H9 (cell line): ENCODE measurements at regions not wholly inside any gene's neighbourhood (a gene's known extent, or its start where the extent isn't known, plus 50 kb on each side); places are given as distances from the start of the nearest gene placed in this dataset.

Source experiments
- DNase-seq: peaks from one replicate; pipeline ENCODE4 v3.0.0-alpha.2; 2017
- H2AFZ ChIP-seq: one replicate; pipeline ENCODE4 v1.6.1; 2013; ENCODE audit warnings: mild to moderate bottlenecking, low read length, control low read depth, moderate library complexity
- H2AK5ac ChIP-seq: 2 replicates; pipeline ENCODE4 v1.6.1; 2013; ENCODE audit warnings: low read length, control low read depth, mixed read lengths; ENCODE audit not compliant: insufficient read length
- H2BK120ac ChIP-seq: one replicate; pipeline ENCODE4 v1.6.1; 2013; ENCODE audit warnings: low read depth, mild to moderate bottlenecking, low read length, control low read depth, inconsistent platforms; ENCODE audit not compliant: poor library complexity, severe bottlenecking
- H2BK12ac ChIP-seq: 2 replicates; pipeline ENCODE4 v1.6.1; 2013; ENCODE audit warnings: low read length, control low read depth, mixed read lengths, low read depth; ENCODE audit not compliant: insufficient read length
- H2BK15ac ChIP-seq: 2 replicates; pipeline ENCODE4 v1.6.1; 2013; ENCODE audit warnings: low read depth, low read length, control low read depth
- H2BK20ac ChIP-seq: one replicate; pipeline ENCODE4 v1.6.1; 2013; ENCODE audit warnings: low read depth, mild to moderate bottlenecking, low read length, control low read depth, inconsistent platforms; ENCODE audit not compliant: poor library complexity, severe bottlenecking
- H2BK5ac ChIP-seq: 2 replicates; pipeline ENCODE4 v1.6.1; 2013; ENCODE audit warnings: low read length, control low read depth, mixed read lengths; ENCODE audit not compliant: insufficient read length
- H3K14ac ChIP-seq: 2 replicates; pipeline ENCODE4 v1.6.1; 2013; ENCODE audit warnings: low read length, control low read depth; ENCODE audit not compliant: insufficient read depth
- H3K18ac ChIP-seq: 2 replicates; pipeline ENCODE4 v1.6.1; 2013; ENCODE audit warnings: low read depth, mild to moderate bottlenecking, mixed read lengths, low read length, control low read depth; ENCODE audit not compliant: insufficient read length
- H3K23ac ChIP-seq: 2 replicates; pipeline ENCODE4 v1.6.1; 2013; ENCODE audit warnings: low read length, control low read depth, mixed read lengths, low read depth; ENCODE audit not compliant: insufficient read length
- H3K23me2 ChIP-seq: 2 replicates; pipeline ENCODE4 v1.6.1; 2013; ENCODE audit warnings: low read depth, mild to moderate bottlenecking, mixed read lengths, low read length, control low read depth; ENCODE audit not compliant: insufficient read length, poor library complexity, severe bottlenecking
- H3K27ac ChIP-seq: 2 replicates; pipeline ENCODE4 v1.5.1; 2013; ENCODE audit warnings: low read length, control low read depth, mixed read lengths, low read depth; ENCODE audit not compliant: insufficient read length
- H3K27me3 ChIP-seq: 2 replicates; pipeline ENCODE4 v1.6.1; 2013; ENCODE audit warnings: low read length, control low read depth, inconsistent platforms; ENCODE audit not compliant: insufficient read depth
- H3K4ac ChIP-seq: 2 replicates; pipeline ENCODE4 v1.6.1; 2013; ENCODE audit warnings: low read depth, mild to moderate bottlenecking, control low read depth, inconsistent platforms, low read length, moderate library complexity
- H3K4me1 ChIP-seq: 2 replicates; pipeline ENCODE4 v1.6.1; 2013; ENCODE audit warnings: low read length, control low read depth, inconsistent platforms; ENCODE audit not compliant: insufficient read depth
- H3K4me2 ChIP-seq: 2 replicates; pipeline ENCODE4 v1.6.1; 2013; ENCODE audit warnings: low read length, control low read depth, mixed read lengths; ENCODE audit not compliant: insufficient read length, insufficient read depth
- H3K56ac ChIP-seq: 2 replicates; pipeline ENCODE4 v1.6.1; 2013; ENCODE audit warnings: low read depth, mild to moderate bottlenecking, mixed read lengths, low read length, control low read depth; ENCODE audit not compliant: insufficient read length
- H3K79me1 ChIP-seq: 2 replicates; pipeline ENCODE4 v1.6.1; 2013; ENCODE audit warnings: low read depth, mild to moderate bottlenecking, moderate library complexity, low read length, control low read depth, inconsistent platforms; ENCODE audit not compliant: insufficient read depth, poor library complexity, severe bottlenecking
- H3K79me2 ChIP-seq: 2 replicates; pipeline ENCODE4 v1.6.1; 2013; ENCODE audit warnings: low read length, control low read depth, inconsistent platforms; ENCODE audit not compliant: insufficient read depth
- H3K9ac ChIP-seq: 2 replicates; pipeline ENCODE4 v1.6.1; 2013; ENCODE audit warnings: low read length, control low read depth, mixed read lengths; ENCODE audit not compliant: insufficient read length; ENCODE audit errors: extremely low read depth
- H3K9me3 ChIP-seq: one replicate; pipeline ENCODE4 v1.6.1; 2013; ENCODE audit warnings: low read depth, low read length, inconsistent platforms; ENCODE audit not compliant: control insufficient read depth
- H3T11ph ChIP-seq: one replicate; pipeline ENCODE4 v1.6.1; 2013; ENCODE audit warnings: mild to moderate bottlenecking, low read length, control low read depth, inconsistent platforms
- H4K20me1 ChIP-seq: one replicate; pipeline ENCODE4 v1.6.1; 2013; ENCODE audit not compliant: control insufficient read depth, insufficient read length, insufficient read depth
- H4K5ac ChIP-seq: 2 replicates; pipeline ENCODE4 v1.6.1; 2013; ENCODE audit warnings: low read depth, mild to moderate bottlenecking, mixed read lengths, low read length, control low read depth; ENCODE audit not compliant: insufficient read length
- H4K8ac ChIP-seq: replicated peaks from 2 replicates; pipeline ENCODE4 v1.6.1; 2013; ENCODE audit warnings: low read length, control low read depth, mixed read lengths, low read depth; ENCODE audit not compliant: insufficient read length
- H4K91ac ChIP-seq: 2 replicates; pipeline ENCODE4 v1.6.1; 2013; ENCODE audit warnings: low read depth, mild to moderate bottlenecking, moderate library complexity, mixed read lengths, low read length, control low read depth; ENCODE audit not compliant: insufficient read length
- H3K27ac Mint-ChIP-seq, 3 experiments: 2 replicates in 2 of 3; 3 replicates in 1 of 3; pipeline ENCODE4 v1.8.0; 2020 to 2021; ENCODE audit warnings: mixed read lengths in 3 of 3, mild to moderate bottlenecking in 1 of 3, moderate library complexity in 1 of 3
- H3K27me3 Mint-ChIP-seq: 2 replicates; pipeline ENCODE4 v1.8.0; 2021; ENCODE audit warnings: low read depth, mild to moderate bottlenecking, moderate library complexity, mixed read lengths
- H3K36me3 Mint-ChIP-seq, 3 experiments: 2 replicates in 2 of 3; 3 replicates in 1 of 3; pipeline ENCODE4 v1.8.0; 2020 to 2021; ENCODE audit warnings: low read depth in 3 of 3, mixed read lengths in 3 of 3; ENCODE audit not compliant: insufficient read depth in 1 of 3
- H3K4me1 Mint-ChIP-seq, 2 experiments: 2 replicates each; pipeline ENCODE4 v1.8.0; 2020; ENCODE audit warnings: mixed read lengths in 2 of 2
- H3K4me3 Mint-ChIP-seq, 2 experiments: 2 replicates in 1 of 2; 3 replicates in 1 of 2; pipeline ENCODE4 v1.8.0; 2020 to 2021; ENCODE audit warnings: mild to moderate bottlenecking in 2 of 2, mixed read lengths in 2 of 2, moderate library complexity in 1 of 2
- H3K9me3 Mint-ChIP-seq, 2 experiments: 2 replicates in 1 of 2; 3 replicates in 1 of 2; pipeline ENCODE4 v1.8.0; 2020; ENCODE audit warnings: mild to moderate bottlenecking in 2 of 2, mixed read lengths in 2 of 2, moderate library complexity in 1 of 2
- WGBS: extraction: QIAGEN DNeasy Blood & Tissue Kit; methylation state at CpG from one replicate; pipeline ENCODE4 v1.1.7; 2013; ENCODE audit warnings: missing lambda C conversion rate, low lambda C conversion rate, mixed read lengths; ENCODE audit not compliant: insufficient read length; ENCODE audit errors: extremely low coverage; 5-methylcytosine and 5-hydroxymethylcytosine counted together
- TF ChIP-seq, protein P1 (sequence below): fragments of 200-600 bp; sonication (generic); conservative IDR thresholded peaks from 3 replicates; pipeline ENCODE4 v1.8.0; 2021; ENCODE audit warnings: antibody characterized with exemption, mild to moderate bottlenecking

DNA sequence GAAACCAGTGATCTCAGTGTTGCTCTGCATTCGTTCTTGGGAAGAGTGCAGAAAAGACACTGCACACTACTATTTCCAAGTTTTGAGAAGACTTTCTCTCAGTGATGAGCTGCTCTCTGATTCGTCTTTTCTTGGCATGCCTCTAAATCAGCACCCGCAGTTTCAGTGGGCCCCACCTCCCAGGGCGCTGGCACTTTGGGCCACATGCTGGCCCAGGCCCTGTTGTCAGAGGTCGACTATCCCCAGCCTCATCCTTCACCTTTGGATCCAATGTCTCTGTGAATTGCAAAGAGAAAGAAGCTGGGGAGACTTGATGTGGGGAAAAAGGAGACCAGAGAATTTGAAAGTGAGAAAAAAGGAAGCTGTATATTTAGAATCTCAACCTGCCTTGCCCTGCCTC lies 644.1 kb upstream of the PITX2 start:
- no peak overlapping the region for H3K14ac ChIP-seq
- Mint-ChIP-seq H3K27ac (peak overlapping the region in 1 of 3 experiments; percentile 63; a peak in 1 of 7 replicates), H3K27me3 (no peaks in the 10 kb centered on the region), H3K4me3 (no peak overlapping the region), H3K4me1 (peaks cover 5 to 9% of the 10 kb centered on the region in 2 experiments; a peak in 2 of 4 replicates), H3K36me3 (no peaks in the 10 kb centered on the region), H3K9me3 (no peaks in the 10 kb centered on the region)
- H2AK5ac ChIP-seq: no peak overlapping the region
- H3T11ph ChIP-seq: no peak overlapping the region
- WGBS: no CpG with 5 or more reads among the region's 5 CpGs
- H2BK120ac ChIP-seq: no peak overlapping the region
- no peak overlapping the region for H2BK15ac ChIP-seq
- H2BK20ac ChIP-seq: no peak overlapping the region
- H3K56ac ChIP-seq: no peak overlapping the region
- no peak overlapping the region for H3K27ac ChIP-seq
- no peaks in the 10 kb centered on the region for H3K79me1 ChIP-seq
- TF ChIP-seq, protein P1, sequence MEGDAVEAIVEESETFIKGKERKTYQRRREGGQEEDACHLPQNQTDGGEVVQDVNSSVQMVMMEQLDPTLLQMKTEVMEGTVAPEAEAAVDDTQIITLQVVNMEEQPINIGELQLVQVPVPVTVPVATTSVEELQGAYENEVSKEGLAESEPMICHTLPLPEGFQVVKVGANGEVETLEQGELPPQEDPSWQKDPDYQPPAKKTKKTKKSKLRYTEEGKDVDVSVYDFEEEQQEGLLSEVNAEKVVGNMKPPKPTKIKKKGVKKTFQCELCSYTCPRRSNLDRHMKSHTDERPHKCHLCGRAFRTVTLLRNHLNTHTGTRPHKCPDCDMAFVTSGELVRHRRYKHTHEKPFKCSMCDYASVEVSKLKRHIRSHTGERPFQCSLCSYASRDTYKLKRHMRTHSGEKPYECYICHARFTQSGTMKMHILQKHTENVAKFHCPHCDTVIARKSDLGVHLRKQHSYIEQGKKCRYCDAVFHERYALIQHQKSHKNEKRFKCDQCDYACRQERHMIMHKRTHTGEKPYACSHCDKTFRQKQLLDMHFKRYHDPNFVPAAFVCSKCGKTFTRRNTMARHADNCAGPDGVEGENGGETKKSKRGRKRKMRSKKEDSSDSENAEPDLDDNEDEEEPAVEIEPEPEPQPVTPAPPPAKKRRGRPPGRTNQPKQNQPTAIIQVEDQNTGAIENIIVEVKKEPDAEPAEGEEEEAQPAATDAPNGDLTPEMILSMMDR: no peak
- no peak overlapping the region for H2BK12ac ChIP-seq
- no peak overlapping the region for H3K4ac ChIP-seq
- no peaks in the 10 kb centered on the region for H3K27me3 ChIP-seq
- H4K5ac ChIP-seq: no peak overlapping the region
- H3K18ac ChIP-seq: no peak overlapping the region
- H3K4me2 ChIP-seq: no peak overlapping the region
- no peaks in the 10 kb centered on the region for H3K23me2 ChIP-seq
- H4K91ac ChIP-seq: no peak overlapping the region
- no peak overlapping the region for H2AFZ ChIP-seq
- no peak overlapping the region for H3K23ac ChIP-seq
- no peaks in the 10 kb centered on the region for H3K9me3 ChIP-seq
- H2BK5ac ChIP-seq: no peak overlapping the region
- no peaks in the 10 kb centered on the region for H3K4me1 ChIP-seq
- H3K9ac ChIP-seq: no peak overlapping the region
- no peak for DNase-seq
- no peaks in the 10 kb centered on the region for H3K79me2 ChIP-seq
- no peak overlapping the region for H4K8ac ChIP-seq
- no peaks in the 10 kb centered on the region for H4K20me1 ChIP-seq
